ENCODE measurements at regions not wholly inside any gene's neighbourhood (a gene's known extent, or its start where the extent isn't known, plus 50 kb on each side); places are given as distances from the start of the nearest gene placed in this dataset.

DNA sequence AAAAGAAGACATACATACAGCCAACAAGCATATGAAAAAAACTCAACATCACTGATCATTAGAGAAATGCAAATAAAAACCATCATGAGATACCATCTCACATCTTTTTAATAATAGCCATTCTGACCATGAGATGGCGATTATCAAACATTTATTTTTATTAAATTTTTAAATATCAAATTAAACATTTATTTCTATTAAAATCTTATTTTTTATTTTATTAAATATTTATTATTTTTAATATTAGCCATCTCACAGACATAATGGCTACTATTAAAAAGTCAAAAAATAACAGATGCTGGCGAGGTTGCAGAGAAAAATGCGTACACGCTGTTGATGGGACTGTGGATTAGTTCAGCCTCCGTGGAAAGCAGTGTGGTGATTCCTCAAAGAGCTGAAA lies 264.8 kb upstream of the TENM4 start (continued):
- TF ChIP-seq, protein P1, sequence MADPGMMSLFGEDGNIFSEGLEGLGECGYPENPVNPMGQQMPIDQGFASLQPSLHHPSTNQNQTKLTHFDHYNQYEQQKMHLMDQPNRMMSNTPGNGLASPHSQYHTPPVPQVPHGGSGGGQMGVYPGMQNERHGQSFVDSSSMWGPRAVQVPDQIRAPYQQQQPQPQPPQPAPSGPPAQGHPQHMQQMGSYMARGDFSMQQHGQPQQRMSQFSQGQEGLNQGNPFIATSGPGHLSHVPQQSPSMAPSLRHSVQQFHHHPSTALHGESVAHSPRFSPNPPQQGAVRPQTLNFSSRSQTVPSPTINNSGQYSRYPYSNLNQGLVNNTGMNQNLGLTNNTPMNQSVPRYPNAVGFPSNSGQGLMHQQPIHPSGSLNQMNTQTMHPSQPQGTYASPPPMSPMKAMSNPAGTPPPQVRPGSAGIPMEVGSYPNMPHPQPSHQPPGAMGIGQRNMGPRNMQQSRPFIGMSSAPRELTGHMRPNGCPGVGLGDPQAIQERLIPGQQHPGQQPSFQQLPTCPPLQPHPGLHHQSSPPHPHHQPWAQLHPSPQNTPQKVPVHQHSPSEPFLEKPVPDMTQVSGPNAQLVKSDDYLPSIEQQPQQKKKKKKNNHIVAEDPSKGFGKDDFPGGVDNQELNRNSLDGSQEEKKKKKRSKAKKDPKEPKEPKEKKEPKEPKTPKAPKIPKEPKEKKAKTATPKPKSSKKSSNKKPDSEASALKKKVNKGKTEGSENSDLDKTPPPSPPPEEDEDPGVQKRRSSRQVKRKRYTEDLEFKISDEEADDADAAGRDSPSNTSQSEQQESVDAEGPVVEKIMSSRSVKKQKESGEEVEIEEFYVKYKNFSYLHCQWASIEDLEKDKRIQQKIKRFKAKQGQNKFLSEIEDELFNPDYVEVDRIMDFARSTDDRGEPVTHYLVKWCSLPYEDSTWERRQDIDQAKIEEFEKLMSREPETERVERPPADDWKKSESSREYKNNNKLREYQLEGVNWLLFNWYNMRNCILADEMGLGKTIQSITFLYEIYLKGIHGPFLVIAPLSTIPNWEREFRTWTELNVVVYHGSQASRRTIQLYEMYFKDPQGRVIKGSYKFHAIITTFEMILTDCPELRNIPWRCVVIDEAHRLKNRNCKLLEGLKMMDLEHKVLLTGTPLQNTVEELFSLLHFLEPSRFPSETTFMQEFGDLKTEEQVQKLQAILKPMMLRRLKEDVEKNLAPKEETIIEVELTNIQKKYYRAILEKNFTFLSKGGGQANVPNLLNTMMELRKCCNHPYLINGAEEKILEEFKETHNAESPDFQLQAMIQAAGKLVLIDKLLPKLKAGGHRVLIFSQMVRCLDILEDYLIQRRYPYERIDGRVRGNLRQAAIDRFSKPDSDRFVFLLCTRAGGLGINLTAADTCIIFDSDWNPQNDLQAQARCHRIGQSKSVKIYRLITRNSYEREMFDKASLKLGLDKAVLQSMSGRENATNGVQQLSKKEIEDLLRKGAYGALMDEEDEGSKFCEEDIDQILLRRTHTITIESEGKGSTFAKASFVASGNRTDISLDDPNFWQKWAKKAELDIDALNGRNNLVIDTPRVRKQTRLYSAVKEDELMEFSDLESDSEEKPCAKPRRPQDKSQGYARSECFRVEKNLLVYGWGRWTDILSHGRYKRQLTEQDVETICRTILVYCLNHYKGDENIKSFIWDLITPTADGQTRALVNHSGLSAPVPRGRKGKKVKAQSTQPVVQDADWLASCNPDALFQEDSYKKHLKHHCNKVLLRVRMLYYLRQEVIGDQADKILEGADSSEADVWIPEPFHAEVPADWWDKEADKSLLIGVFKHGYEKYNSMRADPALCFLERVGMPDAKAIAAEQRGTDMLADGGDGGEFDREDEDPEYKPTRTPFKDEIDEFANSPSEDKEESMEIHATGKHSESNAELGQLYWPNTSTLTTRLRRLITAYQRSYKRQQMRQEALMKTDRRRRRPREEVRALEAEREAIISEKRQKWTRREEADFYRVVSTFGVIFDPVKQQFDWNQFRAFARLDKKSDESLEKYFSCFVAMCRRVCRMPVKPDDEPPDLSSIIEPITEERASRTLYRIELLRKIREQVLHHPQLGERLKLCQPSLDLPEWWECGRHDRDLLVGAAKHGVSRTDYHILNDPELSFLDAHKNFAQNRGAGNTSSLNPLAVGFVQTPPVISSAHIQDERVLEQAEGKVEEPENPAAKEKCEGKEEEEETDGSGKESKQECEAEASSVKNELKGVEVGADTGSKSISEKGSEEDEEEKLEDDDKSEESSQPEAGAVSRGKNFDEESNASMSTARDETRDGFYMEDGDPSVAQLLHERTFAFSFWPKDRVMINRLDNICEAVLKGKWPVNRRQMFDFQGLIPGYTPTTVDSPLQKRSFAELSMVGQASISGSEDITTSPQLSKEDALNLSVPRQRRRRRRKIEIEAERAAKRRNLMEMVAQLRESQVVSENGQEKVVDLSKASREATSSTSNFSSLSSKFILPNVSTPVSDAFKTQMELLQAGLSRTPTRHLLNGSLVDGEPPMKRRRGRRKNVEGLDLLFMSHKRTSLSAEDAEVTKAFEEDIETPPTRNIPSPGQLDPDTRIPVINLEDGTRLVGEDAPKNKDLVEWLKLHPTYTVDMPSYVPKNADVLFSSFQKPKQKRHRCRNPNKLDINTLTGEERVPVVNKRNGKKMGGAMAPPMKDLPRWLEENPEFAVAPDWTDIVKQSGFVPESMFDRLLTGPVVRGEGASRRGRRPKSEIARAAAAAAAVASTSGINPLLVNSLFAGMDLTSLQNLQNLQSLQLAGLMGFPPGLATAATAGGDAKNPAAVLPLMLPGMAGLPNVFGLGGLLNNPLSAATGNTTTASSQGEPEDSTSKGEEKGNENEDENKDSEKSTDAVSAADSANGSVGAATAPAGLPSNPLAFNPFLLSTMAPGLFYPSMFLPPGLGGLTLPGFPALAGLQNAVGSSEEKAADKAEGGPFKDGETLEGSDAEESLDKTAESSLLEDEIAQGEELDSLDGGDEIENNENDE (IDR thresholded peaks at IDR 0.05; ENCODE audit: insufficient replicate concordance, low read length): no peak
- TF ChIP-seq, protein P2, sequence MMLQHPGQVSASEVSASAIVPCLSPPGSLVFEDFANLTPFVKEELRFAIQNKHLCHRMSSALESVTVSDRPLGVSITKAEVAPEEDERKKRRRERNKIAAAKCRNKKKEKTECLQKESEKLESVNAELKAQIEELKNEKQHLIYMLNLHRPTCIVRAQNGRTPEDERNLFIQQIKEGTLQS (IDR thresholded peaks at IDR 0.05; ENCODE audit: insufficient read depth, low read depth, low read length): no peak
- TF ChIP-seq ASH2L (IDR thresholded peaks at IDR 0.05; ENCODE audit: low read length) (no peak), RFX5 (IDR thresholded peaks at IDR 0.05; ENCODE audit: borderline replicate concordance, low read depth, low read length) (no peak)

All from H1 (cell line).